GM19324 (cell line): ENCODE measurements at regions not wholly inside any gene's neighbourhood (a gene's known extent, or its start where the extent isn't known, plus 50 kb on each side); places are given as distances from the start of the nearest gene placed in this dataset.
"Not testable (repeated sequence)": the region's sequence is repeated elsewhere in the genome, so short reads cannot be mapped to it uniquely, and the experiment has no call there.

ENCODE experiments used
- ATAC-seq: cut with Tn5 transposase; IDR thresholded peaks from one replicate; pipeline ENCODE4 v1.9.1; 2021; ENCODE audit warnings: mild to moderate bottlenecking, moderate library complexity; ENCODE audit not compliant: unreplicated experiment, low FRiP score

DNA sequence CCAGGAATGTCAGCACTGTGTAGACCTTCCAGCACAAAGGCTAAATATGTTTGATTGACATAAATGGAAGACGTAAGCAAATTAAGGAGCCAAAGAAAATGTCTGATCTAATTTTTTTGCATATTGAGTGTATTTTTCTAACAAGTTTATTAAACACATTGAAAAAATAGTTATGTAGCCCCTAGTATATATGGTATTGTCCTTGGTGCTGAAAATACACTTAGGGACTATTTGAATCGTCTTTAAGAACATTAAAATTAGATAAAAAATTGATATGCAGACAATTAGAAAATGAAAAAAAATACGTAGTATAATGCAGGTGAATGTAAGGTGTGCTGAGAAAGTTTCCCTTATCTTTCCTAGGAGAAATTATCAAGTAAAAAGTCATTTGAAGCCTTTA lies 337.0 kb downstream of the OMA1 start:
- no peak for ATAC-seq

GRCh38 chr1:58206749-58207148 lies 339.8 kb downstream of the OMA1 start:
- no peak for ATAC-seq

GRCh38 chr1:58204284-58204683 lies 342.2 kb downstream of the OMA1 start:
- no peak for ATAC-seq

DNA sequence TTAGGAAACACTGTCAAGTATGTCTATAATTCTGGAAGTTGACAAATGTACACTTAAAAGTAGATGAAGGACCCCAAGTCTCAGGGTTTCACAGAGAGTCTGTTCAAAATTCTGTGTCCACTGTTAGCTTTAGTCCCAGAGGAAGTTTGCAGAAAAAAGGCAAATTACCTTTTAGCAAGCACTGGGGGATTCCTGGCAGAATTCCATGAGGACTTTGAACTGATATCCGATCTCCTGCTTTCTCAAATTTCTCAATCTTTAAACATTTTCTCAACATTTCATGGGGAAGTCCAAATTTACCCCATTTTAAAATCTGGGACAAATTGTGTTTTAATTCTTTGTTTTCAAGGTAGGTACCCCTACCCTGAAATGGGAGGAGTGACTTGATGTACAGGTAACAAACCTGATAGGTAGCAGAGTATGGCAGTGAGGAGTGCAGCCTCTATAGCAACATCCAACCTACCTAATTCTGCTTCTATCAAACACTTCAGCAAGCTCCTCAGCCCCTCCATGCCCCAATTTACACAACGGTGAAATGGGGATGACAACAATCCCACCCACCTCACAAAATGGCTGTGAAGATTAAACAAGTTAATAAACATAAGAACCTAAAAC lies 344.9 kb downstream of the OMA1 start:
- ATAC-seq: no peak

GRCh38 chr1:58200437-58200836 lies 346.1 kb downstream of the OMA1 start:
- ATAC-seq: no peak

DNA sequence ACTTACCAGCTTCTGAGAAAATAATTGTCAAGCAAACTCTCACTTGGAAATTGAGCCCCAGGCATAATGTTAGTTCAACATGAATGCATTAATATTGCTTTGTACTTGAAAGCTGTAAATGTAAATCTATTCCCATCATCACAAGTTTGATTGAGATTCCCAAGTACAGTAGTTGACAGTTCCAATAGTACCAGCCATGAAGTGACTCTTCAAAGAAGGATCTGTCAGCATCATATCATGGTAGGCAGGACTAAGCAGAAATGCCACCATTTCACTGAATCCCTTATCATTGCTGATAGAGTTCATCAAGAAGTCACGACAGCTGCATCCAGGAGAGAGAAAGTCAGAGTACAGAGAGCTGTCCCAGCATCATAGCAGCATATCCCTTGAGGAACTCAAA lies 348.7 kb downstream of the OMA1 start:
- ATAC-seq: no peak

GRCh38 chr1:58190267-58190988 lies 356.1 kb downstream of the OMA1 start:
- ATAC-seq: no peak

DNA sequence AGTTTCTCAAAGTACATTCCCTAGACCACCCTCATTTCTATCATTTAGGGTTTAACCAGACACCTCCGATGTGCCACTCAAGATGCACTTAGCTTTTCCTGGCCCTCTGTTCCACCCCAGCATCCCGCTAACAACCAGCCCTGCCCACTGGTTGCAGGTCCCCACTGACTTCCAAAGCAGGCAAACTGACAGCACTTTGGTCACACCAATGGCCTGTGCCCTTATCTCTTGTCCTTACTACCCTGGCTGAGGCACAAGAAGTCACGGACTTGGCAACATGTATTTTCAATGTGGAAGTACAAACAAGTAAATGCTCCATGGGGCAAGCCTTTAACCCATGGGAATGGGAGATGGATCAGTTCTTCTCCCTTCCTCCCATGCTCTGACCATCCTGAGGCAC lies 357.1 kb downstream of the OMA1 start:
- ATAC-seq: no peak

DNA sequence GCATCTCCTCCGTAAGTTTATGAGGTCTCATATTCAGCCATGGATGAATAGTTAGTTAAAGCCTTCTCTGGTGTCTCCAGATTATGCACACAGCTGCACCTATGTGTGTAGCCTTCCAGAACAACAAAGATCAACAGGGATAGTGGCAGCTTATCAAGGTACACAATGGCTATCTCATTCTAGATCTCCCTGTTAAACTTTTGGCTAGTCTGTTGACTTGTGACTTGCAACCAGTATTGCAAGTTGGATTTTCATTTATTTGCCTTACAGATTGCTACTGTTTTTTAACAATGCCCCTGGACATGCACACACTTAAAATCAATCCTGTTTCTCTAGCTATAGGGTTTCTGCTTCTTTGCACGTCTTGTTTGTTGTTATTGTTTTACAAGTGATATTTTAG lies 363.2 kb downstream of the OMA1 start:
- no peak for ATAC-seq

DNA sequence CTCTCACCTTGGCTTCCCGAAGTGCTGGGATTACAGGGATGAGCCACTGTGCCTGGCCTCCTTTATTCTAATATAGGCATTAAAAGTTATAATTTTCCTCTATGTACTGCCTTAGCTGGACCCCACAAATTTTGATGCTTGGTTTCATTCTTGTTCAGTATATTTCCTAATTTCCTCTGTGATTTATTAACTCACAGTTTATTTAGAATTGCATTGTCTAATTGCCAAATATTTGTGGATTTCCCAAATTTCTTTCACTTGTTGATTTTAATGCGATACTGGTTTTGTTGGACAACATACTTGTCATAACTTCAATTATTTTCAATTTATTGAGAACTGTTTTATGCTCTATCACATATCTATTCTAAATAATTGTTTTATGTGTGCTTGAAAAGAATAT lies 366.0 kb downstream of the OMA1 start:
- ATAC-seq: no peak

DNA sequence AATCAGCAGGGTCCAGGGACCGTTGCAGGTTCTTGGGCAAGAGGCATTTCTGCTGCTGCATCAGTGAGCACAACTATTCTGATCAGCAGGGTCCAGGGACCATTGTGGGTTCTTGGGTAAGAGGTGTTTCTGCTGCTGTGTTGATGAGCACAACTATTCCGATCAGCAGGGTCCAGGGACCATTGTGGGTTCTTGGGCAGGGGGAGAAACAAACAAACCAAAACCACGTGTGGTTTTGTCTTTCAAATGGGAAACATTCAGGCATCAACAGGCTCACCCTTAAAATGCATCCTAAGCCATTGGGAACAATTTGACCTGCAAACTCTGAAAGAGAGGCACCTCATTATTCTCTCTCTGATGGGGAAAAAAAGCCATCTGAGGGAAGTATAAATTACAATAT lies 377.4 kb downstream of the OMA1 start:
- ATAC-seq: not testable (repeated sequence)

GRCh38 chr1:58167131-58167530 lies 379.4 kb downstream of the OMA1 start:
- not testable (repeated sequence) for ATAC-seq

DNA sequence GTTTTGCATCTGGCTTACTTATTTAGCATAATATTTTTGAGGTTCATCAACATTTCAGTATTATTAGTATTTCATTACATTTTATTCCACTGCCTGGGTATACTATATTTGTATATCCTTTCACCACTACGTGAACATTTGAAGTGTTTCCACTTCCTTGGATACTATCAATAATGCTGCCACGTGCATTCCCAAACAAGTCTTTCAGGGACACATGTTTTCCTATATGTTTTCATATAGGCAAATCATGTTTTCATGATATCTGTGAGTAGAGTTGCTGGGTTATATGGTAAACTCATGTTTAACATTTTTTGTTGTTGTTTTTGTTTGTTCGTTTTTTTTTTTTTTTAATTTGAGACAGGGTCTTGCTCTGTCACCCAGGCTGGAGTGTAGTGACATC lies 380.1 kb downstream of the OMA1 start:
- no peak for ATAC-seq

GRCh38 chr1:58165073-58165472 lies 381.5 kb downstream of the OMA1 start:
- no peak for ATAC-seq

DNA sequence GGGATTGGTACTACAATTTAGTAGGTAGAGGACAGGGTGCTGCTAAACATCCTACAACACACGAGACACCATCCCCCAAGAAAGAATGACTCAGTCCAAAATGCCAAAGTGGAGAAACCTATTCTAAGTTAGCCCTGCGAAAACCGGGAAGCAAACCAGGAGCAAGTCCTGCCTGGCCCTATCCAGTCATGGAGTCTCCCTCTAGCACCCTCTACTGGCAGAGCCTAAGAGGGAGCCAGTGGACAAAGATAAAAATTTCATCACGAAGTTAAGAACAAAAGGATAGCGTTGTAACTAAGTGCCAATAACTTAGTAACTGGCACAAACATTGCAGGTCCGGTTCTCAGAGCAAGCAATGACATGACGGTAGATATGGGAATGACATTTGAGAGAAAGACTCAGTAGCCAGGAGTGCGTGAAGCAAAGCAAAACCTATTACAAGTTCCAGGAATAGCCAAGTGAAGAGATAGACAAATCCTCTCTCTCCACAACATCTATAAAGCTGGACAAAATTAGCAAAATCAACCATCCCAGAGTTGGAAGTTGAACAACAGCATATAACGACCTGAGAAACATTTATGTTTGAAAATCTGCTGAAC lies 383.5 kb downstream of the OMA1 start:
- ATAC-seq: no peak

- no peak for ATAC-seq
These were observed 387.1 kb downstream of the OMA1 start for GRCh38 chr1:58159434-58159830.

DNA sequence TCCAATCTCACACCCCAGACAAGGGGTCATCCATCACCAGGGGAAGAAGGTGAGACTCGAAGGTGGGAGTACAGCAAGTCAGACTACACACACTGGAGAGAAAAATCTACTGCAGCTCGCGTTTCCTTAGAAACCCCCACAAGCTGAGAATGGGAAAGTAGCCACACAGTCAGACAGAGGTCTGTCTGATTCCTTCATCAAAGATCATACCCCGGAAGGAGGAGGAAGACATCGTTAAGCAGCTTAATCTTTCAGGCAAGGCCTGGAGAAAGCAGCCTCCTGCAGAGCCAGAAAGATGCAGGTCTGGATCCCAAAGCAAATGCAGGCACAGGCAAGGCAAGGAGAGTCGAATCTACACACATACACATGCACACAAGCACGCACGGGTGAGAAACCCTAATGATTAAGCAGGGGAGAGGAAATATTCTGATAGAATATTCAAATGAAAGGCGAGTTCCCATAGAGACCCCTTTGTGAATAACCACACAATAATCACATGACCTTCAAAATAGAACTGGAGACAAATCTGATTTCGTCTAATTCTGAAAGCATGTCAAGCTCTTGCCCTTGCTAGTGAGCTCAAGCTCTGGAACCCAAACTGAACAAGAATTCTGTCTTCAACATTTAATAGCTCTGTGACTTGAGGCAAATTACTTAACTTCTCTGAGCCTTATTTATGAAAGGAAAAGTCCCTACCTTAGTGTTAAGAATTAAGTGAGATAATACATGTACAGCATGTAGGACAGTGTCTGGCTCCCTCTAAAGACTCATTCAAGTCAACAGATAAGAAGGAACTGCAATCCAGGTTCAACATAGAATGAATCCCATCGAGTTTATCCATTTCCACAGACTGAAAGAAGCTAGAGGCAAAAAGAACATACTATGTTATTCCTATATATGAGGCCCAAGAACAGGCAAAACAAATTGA lies 387.8 kb downstream of the OMA1 start:
- no peak for ATAC-seq

GRCh38 chr1:58158016-58158415 lies 388.5 kb downstream of the OMA1 start:
- no peak for ATAC-seq

DNA sequence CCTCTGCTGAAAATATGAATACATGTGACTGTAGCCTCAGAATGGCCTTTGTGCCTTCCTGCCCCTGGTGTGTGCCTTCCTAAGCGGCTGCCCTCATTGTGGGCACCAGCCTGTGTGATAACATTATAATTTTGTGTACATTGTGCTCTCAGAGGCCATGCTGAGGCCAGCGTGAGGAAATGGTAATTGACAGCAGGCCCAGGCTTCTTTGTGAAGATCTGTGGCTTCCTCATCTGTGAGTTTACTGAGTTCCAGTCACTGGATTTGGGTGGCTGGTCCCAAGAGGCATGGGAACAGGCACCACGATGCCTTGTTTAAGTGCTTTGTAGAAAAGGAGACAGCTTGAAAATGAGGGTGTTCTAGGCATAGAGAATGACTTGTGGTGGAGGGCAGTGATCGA lies 389.3 kb downstream of the OMA1 start:
- ATAC-seq: no peak

- ATAC-seq: no peak
These were observed 389.7 kb downstream of the OMA1 start for GRCh38 chr1:58156831-58157230.

DNA sequence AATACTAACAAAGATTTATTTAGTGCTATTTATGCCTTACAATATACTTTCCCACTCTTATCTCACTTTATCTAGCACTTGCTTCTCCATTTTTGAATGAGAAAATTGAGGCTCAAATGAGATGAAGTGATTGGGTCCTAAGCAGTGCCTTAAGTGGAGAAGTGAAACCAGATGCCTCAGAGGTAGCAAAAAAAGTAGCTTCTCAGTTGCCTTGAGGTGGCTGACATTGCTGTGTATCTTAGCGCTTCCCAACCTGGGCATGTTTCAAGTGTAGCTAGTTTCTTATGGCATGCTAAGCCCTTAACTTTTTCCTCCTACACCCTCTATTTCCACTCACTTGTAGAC lies 390.4 kb downstream of the OMA1 start:
- peak; percentile 75 for ATAC-seq
